Gastrocnemius medialis (tissue), 4 donors: ENCODE measurements at regions not wholly inside any gene's neighbourhood (a gene's known extent, or its start where the extent isn't known, plus 50 kb on each side); places are given as distances from the start of the nearest gene placed in this dataset.

ENCODE experiments used
- ATAC-seq, 2 donors: fragments of 150-250 bp; one replicate each; pipeline ENCODE4 v1.9.1; 2016
- DNase-seq, 2 donors: peaks; one replicate each; pipeline ENCODE4 v3.0.0-alpha.2; 2019
- H3K27ac ChIP-seq, 4 donors: fragments of 200-600 bp; sonication (generic); 1 replicate in 1 of 4; 2 replicates in 3 of 4; pipeline ENCODE4 v1.5.1; 2016 to 2018; ENCODE audit warnings: mild to moderate bottlenecking in 2 of 4, moderate library complexity in 1 of 4
- H3K27me3 ChIP-seq, 3 donors: fragments of 200-600 bp; sonication (generic) in 2 of 3; 1 replicate in 1 of 3; 2 replicates in 2 of 3; pipeline versions ENCODE4 v1.5.1 to v1.6.0; 2016 to 2019; ENCODE audit warnings: mild to moderate bottlenecking in 1 of 3, moderate library complexity in 1 of 3
- H3K36me3 ChIP-seq, 2 donors: fragments of 200-600 bp; sonication (generic) in 1 of 2; one replicate each; pipeline ENCODE4 v1.5.1; 2017 to 2018
- H3K4me1 ChIP-seq, 2 donors: fragments of 200-600 bp; sonication (generic) in 1 of 2; one replicate each; pipeline ENCODE4 v1.5.1; 2016 to 2017; ENCODE audit warnings: mild to moderate bottlenecking in 2 of 2
- H3K4me3 ChIP-seq, 4 donors: fragments of 200-600 bp; sonication (generic) in 3 of 4; 1 replicate in 1 of 4; 2 replicates in 3 of 4; pipeline ENCODE4 v1.5.1; 2016 to 2019; ENCODE audit warnings: mild to moderate bottlenecking in 2 of 4
- H3K9me3 ChIP-seq, 3 donors: fragments of 200-600 bp; sonication (generic) in 2 of 3; 1 replicate in 1 of 3; 2 replicates in 2 of 3; pipeline ENCODE4 v1.5.1; 2016 to 2019
- POLR2A ChIP-seq, 2 donors: fragments of 450-650 bp; IDR thresholded peaks; one replicate each; pipeline ENCODE4 v1.6.1; 2017; ENCODE audit warnings: antibody characterized with exemption in 2 of 2, mild to moderate bottlenecking in 2 of 2, moderate library complexity in 2 of 2
- in situ Hi-C, 4 donors: fragments of 200-750 bp; cut with MboI; loops; one replicate each; pipeline versions ENCODE4 v1.15.0 to v1.8.0; 2017; ENCODE audit warnings: low sequenced_read_pairs in 4 of 4
- intact Hi-C: fragments of 100-400 bp; cut with DNase I; formaldehyde crosslinking; loops from one replicate; pipeline ENCODE4 v1.15.1; 2023; ENCODE audit warnings: low total_unique reads
- TF ChIP-seq, protein P1 (sequence below), 5 experiments: fragments of 450-650 bp in 3 of 5; fragments of 200-600 bp in 2 of 5; sonication (generic) in 2 of 5; IDR thresholded peaks in 4 of 5; conservative IDR thresholded peaks in 1 of 5; 1 replicate in 4 of 5; 2 replicates in 1 of 5; pipeline ENCODE4 v1.5.1; 2016 to 2019; ENCODE audit warnings: antibody characterized with exemption in 5 of 5, mild to moderate bottlenecking in 3 of 5, moderate library complexity in 3 of 5

DNA sequence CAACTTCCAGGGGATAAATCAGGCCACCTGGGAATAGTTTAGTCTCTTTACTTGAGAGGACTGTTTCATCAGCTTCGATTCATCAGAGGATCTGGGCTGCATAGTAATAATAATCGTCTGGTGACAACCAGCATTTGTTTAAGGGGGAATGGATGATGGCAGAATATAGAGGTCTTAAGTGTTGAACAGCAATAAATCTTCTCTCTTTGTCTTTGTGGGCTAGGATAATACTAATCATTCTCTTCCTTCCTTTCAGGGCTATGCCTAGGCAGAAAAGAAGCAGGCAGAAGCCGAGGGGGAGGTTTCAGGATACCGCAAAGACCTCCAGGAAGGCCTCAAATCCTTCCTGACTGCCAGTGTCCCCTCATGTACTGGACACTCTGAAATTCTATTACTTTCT, 150.4 kb upstream of the GAREM1 start:
- no peaks in the 10 kb centered on the region for H3K9me3 ChIP-seq
- in situ Hi-C loops (no loop called here), intact Hi-C loops (no loop called here)

DNA sequence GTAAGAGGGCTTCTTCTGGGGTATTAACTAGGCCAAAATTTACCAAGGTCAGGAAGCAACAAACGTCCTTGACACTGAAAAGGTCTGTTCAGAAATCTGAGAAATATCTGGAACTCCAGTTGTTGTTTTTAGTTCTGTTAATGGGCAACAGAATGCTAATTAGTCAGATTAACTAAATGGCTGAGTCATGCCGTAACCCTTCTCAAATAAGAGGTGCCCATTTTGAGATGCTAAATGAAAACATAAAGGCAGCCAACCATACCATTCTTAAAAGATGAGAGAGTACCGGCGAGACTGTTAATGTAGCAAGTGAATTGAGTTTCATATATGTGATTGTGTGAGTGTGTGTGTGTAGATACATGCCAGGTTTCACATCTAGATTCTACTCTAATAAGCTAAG, 147.9 kb upstream of the GAREM1 start:
- Histone ChIP-seq H3K4me3 (no peak overlapping the region), H3K27ac (no peak overlapping the region), H3K36me3 (no peaks in the 10 kb centered on the region), H3K4me1 (no peaks in the 10 kb centered on the region), H3K9me3 (no peaks in the 10 kb centered on the region), H3K27me3 (no peaks in the 10 kb centered on the region)
- TF ChIP-seq POLR2A (IDR thresholded peaks at IDR 0.05), result no peak
- TF ChIP-seq, protein P1, sequence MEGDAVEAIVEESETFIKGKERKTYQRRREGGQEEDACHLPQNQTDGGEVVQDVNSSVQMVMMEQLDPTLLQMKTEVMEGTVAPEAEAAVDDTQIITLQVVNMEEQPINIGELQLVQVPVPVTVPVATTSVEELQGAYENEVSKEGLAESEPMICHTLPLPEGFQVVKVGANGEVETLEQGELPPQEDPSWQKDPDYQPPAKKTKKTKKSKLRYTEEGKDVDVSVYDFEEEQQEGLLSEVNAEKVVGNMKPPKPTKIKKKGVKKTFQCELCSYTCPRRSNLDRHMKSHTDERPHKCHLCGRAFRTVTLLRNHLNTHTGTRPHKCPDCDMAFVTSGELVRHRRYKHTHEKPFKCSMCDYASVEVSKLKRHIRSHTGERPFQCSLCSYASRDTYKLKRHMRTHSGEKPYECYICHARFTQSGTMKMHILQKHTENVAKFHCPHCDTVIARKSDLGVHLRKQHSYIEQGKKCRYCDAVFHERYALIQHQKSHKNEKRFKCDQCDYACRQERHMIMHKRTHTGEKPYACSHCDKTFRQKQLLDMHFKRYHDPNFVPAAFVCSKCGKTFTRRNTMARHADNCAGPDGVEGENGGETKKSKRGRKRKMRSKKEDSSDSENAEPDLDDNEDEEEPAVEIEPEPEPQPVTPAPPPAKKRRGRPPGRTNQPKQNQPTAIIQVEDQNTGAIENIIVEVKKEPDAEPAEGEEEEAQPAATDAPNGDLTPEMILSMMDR (IDR thresholded peaks at IDR 0.05 in 4 of 5, conservative IDR thresholded peaks at IDR 0.05 in 1 of 5), result no peak
- no peak for DNase-seq
- intact Hi-C loops, result no loop called here
- no peak for ATAC-seq
- in situ Hi-C loops, result no loop called here

More for the DNA sequence above, 150.4 kb upstream of the GAREM1 start:
- Histone ChIP-seq H3K27ac (no peak overlapping the region), H3K4me3 (no peak overlapping the region), H3K36me3 (no peaks in the 10 kb centered on the region), H3K4me1 (no peaks in the 10 kb centered on the region), H3K27me3 (no peaks in the 10 kb centered on the region)
- DNase-seq (no peak), ATAC-seq (no peak)
- TF ChIP-seq, protein P1 (IDR thresholded peaks at IDR 0.05 in 4 of 5, conservative IDR thresholded peaks at IDR 0.05 in 1 of 5), result no peak
- TF ChIP-seq POLR2A (IDR thresholded peaks at IDR 0.05), result no peak

DNA sequence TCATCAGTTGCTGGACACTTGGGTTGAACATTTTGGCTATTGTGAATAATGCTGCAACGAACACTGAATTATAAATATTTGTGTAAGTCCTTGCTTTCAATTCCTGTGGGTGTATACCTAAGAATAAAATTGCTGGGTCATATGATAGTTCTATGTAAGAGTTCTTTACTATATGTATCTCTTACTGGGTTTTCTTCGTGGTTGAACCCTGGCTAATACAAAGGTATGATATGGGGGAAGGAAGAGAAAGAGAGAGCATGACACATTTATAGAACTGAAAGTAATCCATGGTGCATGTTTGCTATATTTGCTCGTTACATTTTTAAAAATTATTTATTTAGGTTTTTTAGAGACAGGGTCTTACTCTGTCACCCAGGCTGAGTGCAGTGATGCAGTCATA, 143.1 kb upstream of the GAREM1 start:
- intact Hi-C loops, result no loop called here
- H3K27ac ChIP-seq, result no peak overlapping the region
- H3K9me3 ChIP-seq, result no peaks in the 10 kb centered on the region
- H3K4me1 ChIP-seq, result no peaks in the 10 kb centered on the region
- no peaks in the 10 kb centered on the region for H3K36me3 ChIP-seq
- TF ChIP-seq, protein P1 (IDR thresholded peaks at IDR 0.05 in 4 of 5, conservative IDR thresholded peaks at IDR 0.05 in 1 of 5), result no peak
- TF ChIP-seq POLR2A (IDR thresholded peaks at IDR 0.05), result no peak
- ATAC-seq (no peak), DNase-seq (no peak)
- no peaks in the 10 kb centered on the region for H3K27me3 ChIP-seq
- H3K4me3 ChIP-seq, result no peak overlapping the region
- in situ Hi-C loops, result no loop called here

DNA sequence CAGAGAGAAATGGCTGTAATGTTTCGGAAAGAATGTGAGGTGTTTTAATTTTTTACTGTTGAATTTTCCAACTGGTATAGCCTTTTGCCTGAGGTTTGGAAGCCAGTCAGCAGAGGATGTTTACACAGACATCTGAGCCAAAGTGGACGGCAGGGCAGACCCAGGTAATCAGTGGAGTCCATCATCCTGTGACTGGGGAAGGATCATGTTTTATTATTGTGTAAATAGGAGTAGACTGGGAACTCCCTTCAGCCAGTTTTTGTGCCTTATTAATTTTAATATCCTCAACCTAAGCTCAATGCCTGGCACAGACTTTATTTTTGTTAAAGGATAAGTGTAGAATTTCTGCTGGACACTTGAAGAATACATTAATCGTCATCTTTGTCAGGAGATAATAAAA, 142.0 kb upstream of the GAREM1 start:
- H3K36me3 ChIP-seq, result no peaks in the 10 kb centered on the region
- ATAC-seq, result no peak
- no peaks in the 10 kb centered on the region for H3K9me3 ChIP-seq
- DNase-seq, result no peak
- H3K27ac ChIP-seq, result no peak overlapping the region
- no peak for TF ChIP-seq POLR2A (IDR thresholded peaks at IDR 0.05)
- TF ChIP-seq, protein P1 (IDR thresholded peaks at IDR 0.05 in 4 of 5, conservative IDR thresholded peaks at IDR 0.05 in 1 of 5), result no peak
- intact Hi-C loops, result no loop called here
- H3K4me3 ChIP-seq, result no peak overlapping the region
- in situ Hi-C loops, result no loop called here
- no peaks in the 10 kb centered on the region for H3K4me1 ChIP-seq
- no peaks in the 10 kb centered on the region for H3K27me3 ChIP-seq

DNA sequence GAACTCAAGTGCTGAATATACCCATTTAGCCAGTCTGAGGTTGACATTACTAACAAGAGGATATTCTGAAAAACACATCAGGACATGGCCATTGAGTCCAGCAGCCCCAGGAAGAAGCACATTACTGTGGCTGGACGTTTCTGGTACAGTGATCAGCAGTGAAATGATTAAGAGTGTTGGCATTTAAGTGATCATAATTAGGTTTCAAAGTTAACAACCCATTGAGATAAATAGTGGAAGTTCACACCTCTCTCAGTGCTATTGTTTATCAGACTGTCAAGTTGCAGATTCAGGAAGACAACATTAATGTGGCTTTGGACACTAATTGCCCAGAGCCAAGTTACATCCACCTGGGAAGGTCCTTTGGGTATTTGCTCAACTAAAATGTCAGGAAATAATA, 139.5 kb upstream of the GAREM1 start:
- Histone ChIP-seq H3K4me3 (no peak overlapping the region), H3K4me1 (no peaks in the 10 kb centered on the region), H3K9me3 (no peaks in the 10 kb centered on the region), H3K27ac (no peak overlapping the region), H3K27me3 (no peaks in the 10 kb centered on the region), H3K36me3 (no peaks in the 10 kb centered on the region)
- intact Hi-C loops, result no loop called here
- DNase-seq (no peak), ATAC-seq (no peak)
- TF ChIP-seq, protein P1 (IDR thresholded peaks at IDR 0.05 in 4 of 5, conservative IDR thresholded peaks at IDR 0.05 in 1 of 5), result no peak
- TF ChIP-seq POLR2A (IDR thresholded peaks at IDR 0.05), result no peak
- in situ Hi-C loops, result no loop called here
